LNCaP clone FGC (cell line): ENCODE measurements at regions not wholly inside any gene's neighbourhood (a gene's known extent, or its start where the extent isn't known, plus 50 kb on each side); places are given as distances from the start of the nearest gene placed in this dataset.

Experiments
- DNase-seq: peaks from one replicate; pipeline ENCODE4 v3.0.0-alpha.2; 2011; ENCODE audit warnings: low read depth
- H3K4me3 ChIP-seq: 2 replicates; pipeline ENCODE4 v1.5.1; 2011; ENCODE audit warnings: mild to moderate bottlenecking, low read depth, low read length, control low read depth
- CTCF ChIP-seq: IDR thresholded peaks from 2 replicates; pipeline ENCODE4 v1.5.1; 2012; ENCODE audit warnings: mild to moderate bottlenecking; ENCODE audit not compliant: control insufficient read depth, insufficient read depth; ENCODE audit errors: extremely low read depth

GRCh38 chr12:28859551-28859950 lies 289.5 kb upstream of the FAR2 start:
- DNase-seq, result no peak
- no peak overlapping the region for H3K4me3 ChIP-seq
- TF ChIP-seq CTCF, result no peak

GRCh38 chr12:28865776-28866175 lies 283.3 kb upstream of the FAR2 start:
- no peak overlapping the region for H3K4me3 ChIP-seq
- DNase-seq, result no peak
- TF ChIP-seq CTCF, result no peak

- no peak for DNase-seq
- no peak overlapping the region for H3K4me3 ChIP-seq
- no peak for TF ChIP-seq CTCF
Observed at GRCh38 chr12:28866296-28866695, 282.8 kb upstream of the FAR2 start.

GRCh38 chr12:28866715-28867503 lies 282.2 kb upstream of the FAR2 start:
- no peak for DNase-seq
- no peak overlapping the region for H3K4me3 ChIP-seq
- TF ChIP-seq CTCF, result no peak

GRCh38 chr12:28868414-28868813 lies 280.7 kb upstream of the FAR2 start:
- no peak overlapping the region for H3K4me3 ChIP-seq
- no peak for TF ChIP-seq CTCF
- no peak for DNase-seq

- no peak overlapping the region for H3K4me3 ChIP-seq
- no peak for TF ChIP-seq CTCF
- DNase-seq, result no peak
Observed at GRCh38 chr12:28869197-28869596, 279.9 kb upstream of the FAR2 start.
